Activated naive CD8-positive, alpha-beta T cell treated with anti-CD3 and anti-CD28 coated beads for 36 hours (primary cell): ENCODE measurements at regions not wholly inside any gene's neighbourhood (a gene's known extent, or its start where the extent isn't known, plus 50 kb on each side); places are given as distances from the start of the nearest gene placed in this dataset.
"Not testable (repeated sequence)": the region's sequence is repeated elsewhere in the genome, so short reads cannot be mapped to it uniquely, and the experiment has no call there.

ENCODE experiments used
- DNase-seq: peaks from one replicate; pipeline ENCODE4 v3.0.0; 2021
- H3K27ac Mint-ChIP-seq: one replicate; pipeline ENCODE4 v1.8.0; 2022; ENCODE audit warnings: mild to moderate bottlenecking, moderate library complexity, mixed read lengths
- H3K27me3 Mint-ChIP-seq: one replicate; pipeline ENCODE4 v1.8.0; 2022; ENCODE audit warnings: mild to moderate bottlenecking, mixed read lengths
- H3K36me3 Mint-ChIP-seq: one replicate; pipeline ENCODE4 v1.8.0; 2021; ENCODE audit warnings: mild to moderate bottlenecking, mixed read lengths
- H3K4me1 Mint-ChIP-seq: one replicate; pipeline ENCODE4 v1.8.0; 2021; ENCODE audit warnings: mixed read lengths
- H3K4me3 Mint-ChIP-seq: one replicate; pipeline ENCODE4 v1.8.0; 2022; ENCODE audit warnings: mild to moderate bottlenecking, moderate library complexity, mixed read lengths
- H3K9me3 Mint-ChIP-seq: one replicate; pipeline ENCODE4 v1.8.0; 2022; ENCODE audit warnings: mixed read lengths

- H3K27me3 Mint-ChIP-seq, result no peaks in the 10 kb centered on the region
- H3K9me3 Mint-ChIP-seq, result no peaks in the 10 kb centered on the region
- H3K4me1 Mint-ChIP-seq, result peaks cover 4% of the 10 kb centered on the region
- no peak overlapping the region for H3K4me3 Mint-ChIP-seq
- no peak for DNase-seq
- H3K27ac Mint-ChIP-seq, result no peak overlapping the region
- H3K36me3 Mint-ChIP-seq, result no peaks in the 10 kb centered on the region
Observed at GRCh38 chr3:194189243-194189791, 53.4 kb downstream of the HES1 start.

- not testable (repeated sequence) for DNase-seq, H3K4me3 Mint-ChIP-seq, H3K27ac Mint-ChIP-seq, H3K27me3 Mint-ChIP-seq, H3K9me3 Mint-ChIP-seq, H3K4me1 Mint-ChIP-seq, H3K36me3 Mint-ChIP-seq
Observed at GRCh38 chr3:194191850-194192249, 55.9 kb downstream of the HES1 start.

- Mint-ChIP-seq H3K27ac (peak overlapping the region; percentile 70), H3K4me1 (peaks cover 10% of the 10 kb centered on the region), H3K9me3 (no peaks in the 10 kb centered on the region), H3K36me3 (no peaks in the 10 kb centered on the region), H3K27me3 (peaks cover 10% of the 10 kb centered on the region), H3K4me3 (no peak overlapping the region)
- peak; percentile 6 for DNase-seq
Observed at GRCh38 chr3:194194051-194194756, 58.3 kb downstream of the HES1 start.

- H3K27ac Mint-ChIP-seq, result peak overlapping the region; percentile 70
- no peaks in the 10 kb centered on the region for H3K9me3 Mint-ChIP-seq
- no peaks in the 10 kb centered on the region for H3K36me3 Mint-ChIP-seq
- peaks cover 11% of the 10 kb centered on the region for H3K27me3 Mint-ChIP-seq
- DNase-seq, result no peak
- H3K4me1 Mint-ChIP-seq, result peaks cover 10% of the 10 kb centered on the region
- no peak overlapping the region for H3K4me3 Mint-ChIP-seq
Observed at GRCh38 chr3:194194757-194195085, 58.8 kb downstream of the HES1 start.

- peaks cover 18% of the 10 kb centered on the region for H3K27me3 Mint-ChIP-seq
- no peak for DNase-seq
- H3K4me1 Mint-ChIP-seq, result peaks cover 10% of the 10 kb centered on the region
- H3K9me3 Mint-ChIP-seq, result no peaks in the 10 kb centered on the region
- no peak overlapping the region for H3K27ac Mint-ChIP-seq
- H3K4me3 Mint-ChIP-seq, result no peak overlapping the region
- H3K36me3 Mint-ChIP-seq, result no peaks in the 10 kb centered on the region
Observed at GRCh38 chr3:194195611-194196010, 59.7 kb downstream of the HES1 start.

GRCh38 chr3:194196876-194197275 is 60.9 kb downstream of the HES1 start:
- H3K9me3 Mint-ChIP-seq, result no peaks in the 10 kb centered on the region
- no peak overlapping the region for H3K27ac Mint-ChIP-seq
- H3K4me3 Mint-ChIP-seq, result no peak overlapping the region
- no peaks in the 10 kb centered on the region for H3K36me3 Mint-ChIP-seq
- no peak for DNase-seq
- H3K27me3 Mint-ChIP-seq, result peaks cover 27% of the 10 kb centered on the region
- H3K4me1 Mint-ChIP-seq, result peaks cover 10% of the 10 kb centered on the region

GRCh38 chr3:194197396-194197960 is 61.5 kb downstream of the HES1 start:
- H3K4me1 Mint-ChIP-seq, result peaks cover 10% of the 10 kb centered on the region
- DNase-seq, result no peak
- H3K4me3 Mint-ChIP-seq, result no peak overlapping the region
- H3K27me3 Mint-ChIP-seq, result peaks cover 29% of the 10 kb centered on the region
- H3K9me3 Mint-ChIP-seq, result no peaks in the 10 kb centered on the region
- no peaks in the 10 kb centered on the region for H3K36me3 Mint-ChIP-seq
- no peak overlapping the region for H3K27ac Mint-ChIP-seq

GRCh38 chr3:194197981-194198695 is 62.2 kb downstream of the HES1 start:
- Mint-ChIP-seq H3K27me3 (peaks cover 33% of the 10 kb centered on the region), H3K36me3 (no peaks in the 10 kb centered on the region)

GRCh38 chr3:194198938-194199337 is 63.0 kb downstream of the HES1 start:
- Mint-ChIP-seq H3K27me3 (peaks cover 39% of the 10 kb centered on the region), H3K27ac (no peak overlapping the region), H3K36me3 (no peaks in the 10 kb centered on the region), H3K9me3 (no peaks in the 10 kb centered on the region), H3K4me1 (peaks cover 17% of the 10 kb centered on the region), H3K4me3 (no peak overlapping the region)
- DNase-seq, result no peak

More at GRCh38 chr3:194197981-194198695, 62.2 kb downstream of the HES1 start:
- no peak for DNase-seq
- Mint-ChIP-seq H3K4me1 (peaks cover 10% of the 10 kb centered on the region), H3K4me3 (no peak overlapping the region), H3K9me3 (no peaks in the 10 kb centered on the region), H3K27ac (no peak overlapping the region)

- Mint-ChIP-seq H3K4me1 (peaks cover 9% of the 10 kb centered on the region), H3K9me3 (no peaks in the 10 kb centered on the region), H3K27ac (no peak overlapping the region), H3K4me3 (no peak overlapping the region), H3K27me3 (peaks cover 46% of the 10 kb centered on the region), H3K36me3 (no peaks in the 10 kb centered on the region)
- no peak for DNase-seq
Observed at GRCh38 chr3:194200422-194201081, 64.6 kb downstream of the HES1 start.

GRCh38 chr3:194201953-194202666 is 66.2 kb downstream of the HES1 start:
- Mint-ChIP-seq H3K4me1 (peaks cover 15% of the 10 kb centered on the region), H3K36me3 (no peaks in the 10 kb centered on the region), H3K9me3 (no peaks in the 10 kb centered on the region), H3K4me3 (no peak overlapping the region), H3K27ac (no peak overlapping the region), H3K27me3 (peaks cover 60% of the 10 kb centered on the region)
- no peak for DNase-seq

GRCh38 chr3:194203482-194204041 is 67.6 kb downstream of the HES1 start:
- H3K27ac Mint-ChIP-seq, result no peak overlapping the region
- DNase-seq, result peak; percentile 5
- no peaks in the 10 kb centered on the region for H3K36me3 Mint-ChIP-seq
- H3K4me3 Mint-ChIP-seq, result peak overlapping the region; percentile 64
- peaks cover 15% of the 10 kb centered on the region for H3K4me1 Mint-ChIP-seq
- peaks cover 60% of the 10 kb centered on the region for H3K27me3 Mint-ChIP-seq
- no peaks in the 10 kb centered on the region for H3K9me3 Mint-ChIP-seq

GRCh38 chr3:194204042-194204987 is 68.4 kb downstream of the HES1 start:
- Mint-ChIP-seq H3K27ac (no peak overlapping the region), H3K4me3 (peak overlapping the region; percentile 64), H3K4me1 (peaks cover 15% of the 10 kb centered on the region), H3K9me3 (no peaks in the 10 kb centered on the region), H3K36me3 (no peaks in the 10 kb centered on the region), H3K27me3 (peaks cover 56% of the 10 kb centered on the region)
- DNase-seq, result peak; percentile 34
